Stimulated activated CD4-positive, alpha-beta T cell treated with anti-CD3 and anti-CD28 coated beads, Interleukin-1b, Interleukin-23, amount 100 ng/mL, for 48 hours (primary cell): ENCODE measurements at regions not wholly inside any gene's neighbourhood (a gene's known extent, or its start where the extent isn't known, plus 50 kb on each side); places are given as distances from the start of the nearest gene placed in this dataset.

ENCODE experiments used
- DNase-seq: peaks from one replicate; pipeline ENCODE4 v3.0.0-alpha.2; 2020

DNA sequence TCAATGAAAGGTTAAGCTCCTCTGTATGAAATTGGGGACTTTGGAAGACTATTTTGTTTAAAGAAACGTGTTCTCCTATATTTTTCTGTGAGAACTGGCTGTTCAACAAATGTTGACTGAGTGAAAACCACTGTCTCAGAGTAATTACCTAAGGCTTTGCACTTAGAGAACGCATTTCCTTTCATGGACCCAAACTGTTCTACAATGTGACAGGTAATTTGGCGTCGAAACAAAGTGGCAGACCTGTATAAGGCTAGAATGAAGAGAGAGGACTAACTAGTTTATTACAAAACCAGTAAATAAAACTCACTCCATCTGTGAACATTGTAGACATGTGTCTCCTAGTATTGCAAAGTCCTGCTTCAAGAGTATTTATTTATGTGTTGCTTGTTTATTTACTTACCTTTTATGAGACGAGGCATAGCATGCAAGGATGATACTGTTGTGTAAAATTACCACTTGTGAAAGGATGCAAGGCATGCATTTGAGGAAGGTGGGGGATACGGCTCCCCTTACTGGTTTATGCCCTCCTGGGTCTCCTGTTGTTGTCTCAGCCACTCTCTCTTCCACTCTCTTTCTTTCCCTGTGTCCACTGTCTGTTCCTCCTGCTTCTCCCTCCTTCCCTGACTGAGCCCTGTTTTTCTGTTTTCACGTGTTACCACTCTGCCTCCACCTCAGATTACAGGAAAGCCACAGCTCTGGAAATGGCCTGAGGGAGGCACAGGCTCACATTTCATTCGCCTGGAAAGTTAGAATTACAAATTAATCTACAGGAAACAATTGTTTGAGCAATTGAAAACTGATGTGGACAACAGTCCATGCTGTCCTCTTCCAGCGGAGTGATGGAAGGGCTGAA is 444.0 kb upstream of the ZNF608 start:
- no peak for DNase-seq

DNA sequence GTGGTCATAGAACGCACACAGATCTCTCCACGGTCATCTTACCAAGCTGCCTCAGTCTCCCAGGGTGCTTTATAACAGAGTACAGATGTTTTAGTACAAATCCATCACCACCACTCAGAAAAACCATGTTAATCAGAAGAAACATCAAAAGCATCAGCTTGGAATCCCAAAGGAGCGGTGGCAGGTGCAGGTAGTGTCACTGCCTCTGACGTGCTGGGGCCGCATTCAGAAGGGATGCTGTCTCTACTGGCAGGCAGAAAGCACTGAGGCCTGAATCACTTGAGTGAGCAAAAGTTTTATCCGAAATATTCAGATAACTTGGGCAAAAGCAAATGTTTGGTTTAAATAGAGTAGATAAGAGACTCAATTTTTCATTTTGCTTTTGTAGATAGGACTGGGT is 448.4 kb upstream of the ZNF608 start:
- DNase-seq: no peak

DNA sequence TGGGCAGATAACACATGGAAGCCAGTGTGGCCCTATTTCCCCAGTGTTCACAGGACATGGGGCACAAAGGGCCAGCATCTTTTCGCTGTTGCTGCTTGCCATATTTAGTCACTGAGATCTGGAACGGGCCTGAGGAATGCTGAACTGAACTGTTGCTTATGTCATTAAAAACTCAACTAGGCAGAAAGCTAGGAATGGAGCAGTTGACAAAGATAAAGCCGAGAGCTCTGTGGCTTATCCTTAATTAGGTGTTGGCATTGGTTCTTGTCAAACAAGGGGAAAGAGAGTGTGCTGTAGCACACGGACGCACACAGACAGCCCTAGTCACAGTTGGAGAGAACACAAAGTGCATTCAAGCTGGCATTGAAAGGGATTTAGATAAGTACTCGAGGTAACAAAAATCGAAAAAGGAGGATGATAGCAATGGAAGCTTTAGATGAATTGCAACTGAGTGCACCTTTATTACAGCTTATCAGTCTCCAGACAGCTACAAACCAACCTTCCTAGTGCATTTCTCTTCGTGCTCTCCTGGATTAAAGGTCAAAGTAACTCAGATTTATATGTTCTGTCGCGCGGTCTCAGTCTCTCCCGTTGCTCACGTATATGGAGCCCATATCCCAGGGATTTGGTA is 450.2 kb upstream of the ZNF608 start:
- DNase-seq: no peak

DNA sequence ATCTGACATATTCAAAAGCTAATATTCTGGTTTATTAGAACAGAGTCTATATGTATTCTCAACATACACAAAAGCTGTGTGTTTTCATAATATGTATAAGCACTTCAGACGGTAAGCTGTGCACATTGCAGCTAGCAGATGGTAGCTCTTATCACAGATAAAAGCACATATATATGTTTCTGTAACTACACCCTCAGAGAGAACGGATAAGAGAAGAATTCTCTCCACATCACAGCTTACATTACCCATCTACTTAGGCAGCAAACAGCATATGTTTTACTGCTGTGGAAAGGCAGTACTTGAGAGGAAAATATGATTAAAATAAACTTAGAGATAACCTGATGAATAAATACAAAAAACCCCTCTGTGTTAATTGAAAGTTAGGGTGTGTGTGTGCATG is 450.9 kb upstream of the ZNF608 start:
- DNase-seq: no peak

DNA sequence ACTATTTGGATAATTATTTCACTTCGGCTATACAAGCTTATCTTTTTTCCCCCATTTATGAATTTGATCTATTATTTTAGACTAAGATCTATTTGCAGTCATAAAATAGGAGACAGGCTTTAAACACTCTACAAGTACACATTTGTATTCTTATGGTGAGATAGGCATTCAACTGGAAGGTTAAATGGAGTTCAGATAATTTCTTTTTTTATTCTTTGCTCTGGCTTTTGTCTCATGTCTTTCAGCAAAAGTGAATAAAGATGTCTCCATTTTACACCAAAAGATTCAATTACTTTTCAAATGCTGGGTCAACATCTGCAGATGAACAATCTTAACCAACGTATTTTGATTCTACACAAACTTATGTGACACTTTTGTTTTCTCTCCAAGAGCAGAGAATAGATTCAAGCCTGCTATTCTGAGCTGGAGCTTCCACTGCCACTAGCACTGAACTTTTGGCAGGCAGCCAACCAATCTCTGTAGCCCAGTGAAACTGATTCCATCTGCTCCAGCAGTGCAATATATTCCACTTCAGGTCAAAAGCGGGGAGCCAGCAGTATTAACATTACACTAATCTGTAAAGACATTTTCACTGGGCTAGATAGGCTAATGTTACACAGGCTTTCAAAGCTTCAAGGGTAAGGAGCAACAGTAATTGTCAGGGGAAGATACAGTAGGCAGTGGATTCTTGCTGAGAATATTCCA is 452.0 kb upstream of the ZNF608 start:
- DNase-seq: no peak

DNA sequence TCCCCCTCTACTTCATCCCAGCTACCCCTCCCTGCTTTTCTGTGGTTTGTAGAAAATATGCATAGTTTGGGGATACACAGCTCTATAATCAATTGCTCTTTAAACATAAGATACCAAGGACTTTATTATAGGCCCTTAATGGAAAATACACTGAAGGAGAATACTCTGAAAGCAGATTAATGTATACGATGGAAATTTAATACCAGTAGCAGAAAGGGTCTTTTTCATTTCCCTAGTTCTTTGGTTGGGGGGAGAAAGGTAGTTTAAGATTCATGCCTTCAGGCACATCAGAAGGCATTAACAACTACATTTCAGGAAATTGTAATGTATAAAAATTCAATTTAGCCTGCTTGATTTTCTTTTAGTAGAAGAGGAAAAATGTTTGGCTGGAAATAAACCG is 452.9 kb upstream of the ZNF608 start:
- DNase-seq: no peak

DNA sequence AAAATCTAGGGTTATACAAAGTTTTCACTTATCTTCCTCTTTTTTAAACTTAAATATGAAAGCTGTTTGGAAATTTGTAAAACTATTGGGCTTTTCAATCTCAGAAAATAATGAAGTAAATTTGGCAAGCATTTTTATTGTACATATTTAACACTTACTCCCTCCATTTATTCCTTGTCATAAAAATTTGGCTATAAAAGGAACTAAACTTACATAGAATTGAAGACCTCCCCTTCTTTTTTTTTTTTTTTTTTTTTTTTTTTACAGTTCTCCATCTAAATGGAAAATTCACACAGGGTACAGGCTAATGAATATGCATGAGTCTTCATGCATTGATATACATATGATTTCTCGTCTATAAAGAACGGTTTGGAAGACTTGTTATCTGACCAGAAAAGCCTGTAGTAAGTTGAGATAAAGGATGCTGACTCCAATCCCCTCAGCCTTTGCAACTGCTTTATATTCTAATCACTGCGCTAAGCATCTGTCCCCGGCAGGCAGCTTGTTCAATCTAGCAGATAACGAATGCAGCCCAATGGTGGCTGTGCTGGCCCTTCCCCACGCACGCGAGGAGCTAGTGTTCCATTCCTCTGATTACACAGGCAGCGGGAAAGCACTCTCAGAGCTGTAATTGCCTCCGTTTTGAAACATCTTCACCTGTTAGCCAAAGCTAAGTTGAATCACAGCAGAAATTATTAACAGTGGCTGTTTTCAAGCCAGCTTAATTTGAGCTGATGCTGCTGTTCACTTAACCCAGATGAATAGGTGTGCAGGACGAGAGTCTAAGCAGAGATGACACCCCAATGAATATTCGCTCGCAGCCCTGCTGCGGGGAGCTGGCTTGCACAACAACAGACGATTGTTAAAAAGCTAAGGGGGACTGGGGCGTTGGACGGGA is 453.8 kb upstream of the ZNF608 start:
- no peak for DNase-seq

DNA sequence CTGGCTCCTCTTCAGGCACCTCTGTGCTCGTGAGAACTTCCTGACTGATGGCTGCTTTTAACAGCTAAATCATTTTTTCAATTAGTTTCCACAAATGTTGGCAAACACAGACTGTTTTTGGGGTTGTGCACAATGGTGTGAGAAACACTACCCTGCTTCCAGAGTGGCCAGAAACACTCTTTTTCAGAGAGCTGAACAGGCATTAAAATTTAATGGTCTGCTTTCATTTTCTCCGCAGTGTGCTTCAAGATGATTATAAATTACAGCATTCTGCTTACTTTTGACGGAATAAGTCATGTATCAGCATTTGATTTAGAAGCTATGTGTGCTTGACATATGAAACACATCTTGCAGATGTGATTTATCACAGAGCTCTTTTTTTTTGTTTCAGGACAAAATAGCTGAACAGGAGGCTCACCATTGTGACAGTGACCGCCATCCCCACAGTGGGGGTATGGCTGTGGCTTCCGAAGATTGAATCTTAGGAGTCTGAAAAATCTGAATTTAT is 454.5 kb upstream of the ZNF608 start:
- DNase-seq: no peak

DNA sequence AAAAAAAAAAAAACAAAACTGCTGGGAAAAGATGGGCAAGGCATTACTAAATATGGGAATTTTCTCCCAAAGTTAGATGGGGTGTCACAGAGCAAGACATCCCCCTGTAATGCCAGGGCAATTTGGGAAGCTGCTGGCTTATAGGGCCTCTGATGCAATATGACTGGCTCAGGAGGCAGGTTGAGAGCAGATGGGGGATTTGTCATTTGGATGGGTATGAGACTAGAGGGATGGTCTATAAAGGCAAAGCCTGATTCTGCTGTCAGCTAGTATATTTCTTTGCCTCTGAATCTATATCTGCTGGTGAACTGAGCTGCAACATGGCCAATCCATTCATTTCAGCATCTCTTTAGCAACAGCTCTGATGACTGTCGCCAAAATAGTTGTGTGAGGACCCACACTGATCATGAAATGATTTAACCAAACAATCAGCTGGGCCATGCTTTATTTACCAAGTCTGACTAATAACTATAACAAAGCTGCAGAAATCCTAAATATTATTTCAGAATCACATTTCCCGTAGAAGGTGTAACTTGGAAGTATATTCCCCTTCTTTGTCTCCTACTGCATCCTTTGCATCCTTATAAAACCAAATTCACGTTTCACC is 455.1 kb upstream of the ZNF608 start:
- no peak for DNase-seq

DNA sequence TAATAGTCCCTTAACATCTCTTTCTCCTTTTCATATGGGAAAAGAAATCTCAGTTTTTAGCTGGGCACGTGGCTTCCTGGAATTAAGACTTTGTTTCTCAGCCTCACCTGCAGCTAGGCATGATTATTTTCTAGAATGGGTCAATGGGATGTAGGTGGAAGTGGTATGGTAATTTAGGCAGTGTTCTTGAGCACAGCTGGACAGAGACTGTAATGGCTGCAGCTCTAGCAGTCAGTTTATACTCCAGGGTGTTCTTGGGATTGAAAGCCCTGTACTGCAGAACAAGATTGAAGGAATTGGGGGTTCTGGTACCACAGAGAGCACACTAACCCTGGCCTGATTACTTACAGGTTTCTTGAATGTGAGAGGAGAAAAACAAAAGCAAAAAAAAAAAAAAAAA is 455.9 kb upstream of the ZNF608 start:
- no peak for DNase-seq

DNA sequence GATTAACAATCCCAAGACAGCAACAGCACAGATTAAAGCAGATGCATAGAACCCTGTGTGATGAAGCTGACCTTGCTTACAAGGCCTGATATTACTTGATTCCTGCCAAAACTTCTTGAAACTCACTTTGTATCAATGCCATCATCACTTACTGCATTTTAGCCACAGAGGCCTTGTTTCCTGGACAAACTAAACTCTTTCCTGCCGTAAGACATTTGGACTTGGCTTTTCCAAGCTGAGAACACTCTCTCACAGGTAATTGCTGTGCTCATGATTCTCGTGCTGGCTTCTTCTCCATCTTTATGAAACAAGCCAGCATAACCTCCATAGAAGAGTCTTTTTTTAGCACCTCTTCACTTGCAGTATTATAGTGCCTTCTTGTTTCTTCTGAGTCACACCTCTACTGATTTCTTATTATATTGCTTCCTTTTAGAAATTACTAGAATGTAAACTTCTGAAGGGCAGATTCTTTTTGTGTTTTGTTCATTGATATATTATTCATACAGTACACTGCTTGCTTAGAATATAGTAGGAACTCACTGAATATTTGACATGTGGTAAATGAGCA is 456.5 kb upstream of the ZNF608 start:
- no peak for DNase-seq

DNA sequence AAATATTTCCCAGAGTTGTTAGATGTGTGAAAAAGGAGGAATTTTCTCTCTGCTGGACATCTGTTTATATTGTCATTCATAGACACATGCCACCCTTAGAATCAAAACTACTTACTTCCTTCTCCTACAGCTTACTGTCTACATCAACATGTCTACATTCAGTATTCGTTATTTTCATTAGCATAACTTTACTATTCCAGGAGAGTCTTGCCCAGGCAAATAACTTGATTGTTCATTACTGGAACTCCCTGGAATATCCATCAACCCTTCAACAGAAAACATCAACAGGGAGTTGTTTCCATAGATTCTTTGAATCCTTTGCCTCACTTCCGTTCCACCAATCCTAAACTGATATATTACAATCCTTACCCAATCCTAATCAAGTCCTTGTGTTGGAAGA is 457.5 kb upstream of the ZNF608 start:
- DNase-seq: no peak

DNA sequence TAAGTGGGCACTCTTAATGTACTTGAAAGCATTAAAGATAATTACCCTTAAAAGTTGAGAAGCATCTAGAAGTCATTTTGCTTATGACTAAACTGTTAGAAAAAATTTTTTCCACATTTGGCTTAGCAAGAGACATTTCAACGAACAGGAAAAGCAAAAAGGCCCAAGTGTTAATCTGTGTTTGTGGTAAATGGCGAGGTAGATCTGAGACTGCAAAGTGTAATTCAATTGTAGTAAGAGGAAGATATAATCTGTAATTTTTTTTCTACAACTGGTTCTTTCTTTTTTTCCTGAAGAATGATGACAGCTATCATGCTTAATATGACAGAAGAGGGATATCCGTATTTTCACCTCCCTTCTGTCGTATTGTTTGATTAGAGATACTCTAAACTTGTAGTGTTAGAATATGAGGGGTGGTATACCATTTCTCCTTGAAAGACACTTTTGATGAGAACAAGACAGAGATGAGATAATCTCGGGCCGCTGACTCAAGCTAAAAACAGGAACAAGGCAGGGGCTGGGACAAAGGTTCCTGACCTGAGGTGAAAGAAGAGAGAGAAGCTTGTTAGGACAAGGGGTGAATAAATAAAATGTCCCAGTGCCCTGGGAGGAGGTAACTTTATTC is 459.3 kb upstream of the ZNF608 start:
- no peak for DNase-seq

DNA sequence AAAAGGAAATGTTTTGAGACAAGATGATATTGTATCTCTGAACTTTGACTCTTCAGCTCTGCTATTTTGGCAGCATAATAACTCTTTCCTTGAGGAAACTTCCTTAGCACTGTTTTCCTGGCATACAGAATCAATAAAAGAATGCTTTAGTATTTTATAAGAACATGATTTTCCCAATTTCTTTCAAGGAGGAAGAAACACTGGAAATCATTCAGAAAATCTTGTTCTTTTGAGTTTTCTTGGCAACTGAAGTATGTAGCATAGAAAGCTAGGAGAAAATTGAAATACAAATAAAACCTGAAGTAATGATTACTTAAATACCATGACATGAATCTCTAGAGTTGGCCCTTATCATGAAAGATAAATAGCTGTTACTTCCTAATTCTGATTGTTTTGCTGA is 461.4 kb upstream of the ZNF608 start:
- DNase-seq: no peak

DNA sequence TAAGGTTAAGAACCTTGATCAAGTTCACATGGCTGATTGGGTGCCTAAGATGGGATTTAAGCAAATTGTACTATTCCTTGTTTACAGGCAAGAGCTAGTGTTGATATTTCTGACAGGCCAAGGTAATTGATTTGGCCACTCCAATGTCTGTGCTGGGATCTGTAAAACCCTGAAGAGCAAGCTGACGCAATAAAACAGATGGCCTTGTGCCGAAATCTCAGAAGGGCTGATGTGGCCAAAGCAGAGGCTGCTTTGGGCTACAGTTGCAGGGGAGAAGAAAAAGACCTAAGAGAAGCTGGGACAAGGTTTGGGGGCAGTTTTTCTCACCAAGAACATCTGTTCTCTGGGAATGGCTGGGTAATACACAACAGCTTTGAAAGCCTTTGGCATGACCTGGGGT is 463.2 kb upstream of the ZNF608 start:
- DNase-seq: no peak

DNA sequence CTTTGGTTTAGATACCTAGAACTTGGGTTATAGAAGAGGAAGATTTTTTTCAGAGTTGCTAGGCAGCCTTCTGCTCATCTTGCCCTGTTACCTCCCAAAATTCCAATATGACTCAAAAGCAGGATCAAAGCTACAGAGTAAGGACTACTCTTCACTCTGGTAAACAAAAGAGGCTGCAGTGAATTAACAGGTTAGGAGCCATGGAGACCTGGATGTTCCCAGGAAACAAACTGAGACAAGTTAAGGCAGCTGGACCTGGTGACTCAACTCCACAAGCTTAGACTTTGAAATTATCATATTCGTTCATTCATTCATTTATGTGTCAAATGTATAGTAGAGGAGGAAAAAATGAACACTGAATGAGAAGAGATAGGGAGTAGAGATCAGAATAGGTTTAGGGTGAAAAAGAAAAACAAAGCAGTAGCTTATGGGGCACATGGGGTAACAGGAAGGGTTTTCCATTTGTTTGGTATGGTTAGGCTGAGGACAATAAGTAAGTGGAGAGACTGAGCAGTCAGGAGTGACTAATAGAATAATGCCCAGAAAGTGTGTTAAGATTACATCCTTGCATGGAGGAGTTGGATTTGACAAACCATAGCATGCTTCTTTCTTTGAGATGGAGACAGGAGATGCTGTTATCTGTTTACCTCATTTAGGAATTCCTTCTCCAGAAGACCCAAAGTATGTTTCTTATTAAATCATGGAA is 464.0 kb upstream of the ZNF608 start:
- DNase-seq: no peak

DNA sequence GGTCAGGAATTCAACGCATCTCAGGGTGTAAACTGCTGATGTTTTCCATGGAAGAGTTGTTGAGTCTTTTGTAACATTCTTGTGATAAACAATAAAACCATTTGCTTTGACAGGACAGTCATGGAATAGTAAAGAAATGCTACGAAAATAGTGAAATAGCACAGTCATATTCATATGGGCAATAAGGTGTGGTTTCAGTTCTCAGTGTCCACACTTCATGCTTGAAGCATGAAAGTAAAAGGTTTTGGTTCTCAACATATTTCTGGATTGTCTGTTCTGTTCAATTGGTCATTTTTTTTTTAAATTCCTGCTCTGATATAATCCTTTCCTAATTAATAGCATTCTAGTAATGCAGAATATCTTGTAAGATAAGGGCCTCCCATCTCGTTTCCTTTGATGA is 467.6 kb upstream of the ZNF608 start:
- no peak for DNase-seq

DNA sequence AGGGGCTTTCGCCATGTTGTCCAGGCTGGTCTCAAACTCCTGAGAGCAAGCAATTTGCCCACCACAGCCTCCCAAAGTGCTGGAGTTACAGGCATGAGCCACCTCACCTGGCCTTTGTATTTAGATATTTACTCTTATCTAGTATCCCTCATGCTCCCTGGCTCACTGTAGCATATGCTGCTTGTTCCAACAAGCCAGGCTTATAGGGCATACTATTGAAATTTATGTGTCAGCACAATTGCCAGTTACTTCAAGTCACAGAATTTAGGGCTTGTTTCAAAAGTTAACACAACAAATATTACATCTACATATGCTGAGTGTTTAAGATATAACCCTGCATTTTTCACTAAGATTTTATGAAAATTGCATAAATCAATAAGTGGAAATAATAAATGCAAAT is 469.2 kb upstream of the ZNF608 start:
- DNase-seq: no peak

DNA sequence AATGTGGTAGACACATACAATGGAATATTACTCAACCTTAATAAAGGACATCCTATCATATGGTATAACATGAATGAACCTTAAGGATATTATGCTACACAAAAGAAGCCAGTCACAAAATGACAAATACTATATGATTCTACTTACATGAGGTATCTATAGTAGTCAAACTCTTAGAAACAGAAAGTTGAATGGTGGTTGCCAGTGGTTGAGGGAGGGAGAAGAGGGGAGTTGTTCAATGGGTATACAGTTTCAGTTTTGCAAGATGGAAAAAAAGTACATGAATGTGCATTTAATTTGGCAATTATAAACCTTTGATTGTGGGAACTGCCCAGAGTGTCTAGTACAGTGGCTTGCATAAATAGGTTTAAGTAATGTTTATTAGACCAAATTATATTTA is 473.3 kb upstream of the ZNF608 start:
- no peak for DNase-seq

DNA sequence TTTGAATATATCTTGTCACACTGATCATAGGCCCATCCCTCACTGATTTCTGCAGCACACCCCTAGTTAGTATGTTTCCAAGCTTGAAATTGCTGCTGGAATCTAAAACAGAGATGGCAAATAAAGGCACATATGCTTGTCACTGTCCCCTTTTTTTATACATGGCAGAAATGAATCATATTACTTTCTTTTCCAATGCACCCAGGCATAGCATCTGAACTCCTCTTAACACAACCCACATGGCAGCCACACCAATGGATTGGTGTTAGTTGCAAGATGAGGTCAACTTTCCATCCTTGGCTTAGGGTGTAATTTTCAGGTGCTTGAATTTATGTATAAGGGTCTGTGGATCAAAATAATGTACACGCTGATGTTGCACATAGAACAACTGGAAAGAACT is 473.8 kb upstream of the ZNF608 start:
- DNase-seq: no peak
